OCI-LY7 (cell line): ENCODE measurements at regions not wholly inside any gene's neighbourhood (a gene's known extent, or its start where the extent isn't known, plus 50 kb on each side); places are given as distances from the start of the nearest gene placed in this dataset.

Experiments used
- BruUV-seq: library from RNA; stranded (reverse); fragments of 400-500 nt; replicated peaks from 2 replicates; lab custom pipeline; 2021; lab: Mats Ljungman, UMichigan
- CTCF ChIA-PET: fragments of 300-600 bp; sonication (Branson Sonifier 250); formaldehyde crosslinking; loops from one replicate; lab custom pipeline; 2022; ENCODE audit warnings: antibody characterized with exemption; ENCODE audit not compliant: unreplicated experiment; lab: Charles Lee
- POLR2A ChIA-PET: fragments of 300-600 bp; sonication (Branson Sonifier 250); formaldehyde crosslinking; loops from one replicate; lab custom pipeline; 2022; ENCODE audit warnings: antibody characterized with exemption; lab: Charles Lee
- DNase-seq: peaks from one replicate; pipeline ENCODE4 v3.0.0-alpha.2; 2015; ENCODE audit warnings: low spot score
- H2AFZ ChIP-seq: fragments of 200-600 bp; sonication (generic), shearing (Covaris generic); 2 replicates; pipeline ENCODE4 v1.6.1; 2014; ENCODE audit warnings: mild to moderate bottlenecking, antibody characterized with exemption, low read length, moderate library complexity
- H3K27ac ChIP-seq: fragments of 200-600 bp; sonication (generic); 2 replicates; pipeline ENCODE4 v1.5.1; 2014; ENCODE audit warnings: mixed run types, low read depth, mild to moderate bottlenecking, moderate library complexity, low read length, inconsistent platforms; ENCODE audit not compliant: poor library complexity, severe bottlenecking
- H3K36me3 ChIP-seq: fragments of 200-600 bp; sonication (generic); 2 replicates; pipeline ENCODE4 v1.6.1; 2014; ENCODE audit warnings: mild to moderate bottlenecking, antibody characterized with exemption, low read length, moderate library complexity, mixed read lengths; ENCODE audit not compliant: insufficient read depth
- H3K4me1 ChIP-seq: fragments of 200-600 bp; sonication (generic); 2 replicates; pipeline ENCODE4 v1.5.1; 2014; ENCODE audit warnings: mild to moderate bottlenecking, low read length; ENCODE audit not compliant: insufficient read depth, poor library complexity, severe bottlenecking
- H3K4me2 ChIP-seq: fragments of 200-600 bp; sonication (generic); 2 replicates; pipeline ENCODE4 v1.6.1; 2014; ENCODE audit warnings: mild to moderate bottlenecking, low read length
- H3K4me3 ChIP-seq: fragments of 200-600 bp; sonication (generic); 2 replicates; pipeline ENCODE4 v1.5.1; 2014; ENCODE audit warnings: mild to moderate bottlenecking, low read depth, low read length; ENCODE audit not compliant: poor library complexity, severe bottlenecking
- H3K79me2 ChIP-seq: fragments of 200-600 bp; sonication (generic); 2 replicates; pipeline ENCODE4 v1.6.1; 2016; ENCODE audit warnings: low read depth, mild to moderate bottlenecking, low read length, moderate library complexity, mixed read lengths; ENCODE audit not compliant: insufficient read depth
- H3K9me2 ChIP-seq: fragments of 200-600 bp; sonication (generic); 2 replicates; pipeline ENCODE4 v1.6.1; 2016; ENCODE audit warnings: mild to moderate bottlenecking, low read length, mixed read lengths; ENCODE audit not compliant: insufficient read depth
- H3K9me3 ChIP-seq: fragments of 200-600 bp; sonication (generic); 2 replicates; pipeline ENCODE4 v1.6.1; 2014; ENCODE audit warnings: mild to moderate bottlenecking, mixed run types, low read length, mixed read lengths
- H4K20me1 ChIP-seq: fragments of 200-600 bp; sonication (generic); 2 replicates; pipeline ENCODE4 v1.6.1; 2014; ENCODE audit warnings: mild to moderate bottlenecking, antibody characterized with exemption, low read length, moderate library complexity, mixed read lengths; ENCODE audit not compliant: insufficient read depth
- CTCF ChIP-seq: fragments of 200-600 bp; sonication (generic); conservative IDR thresholded peaks from 2 replicates; pipeline ENCODE4 v1.5.1; 2014; ENCODE audit warnings: mild to moderate bottlenecking, antibody characterized with exemption, low read length, moderate library complexity, mixed read lengths
- EZH2phosphoT487 ChIP-seq: fragments of 200-600 bp; sonication (generic); IDR thresholded peaks from 2 replicates; pipeline ENCODE4 v1.6.1; 2018; ENCODE audit warnings: low read depth, borderline replicate concordance, mild to moderate bottlenecking, mixed run types, antibody characterized with exemption, low read length, moderate library complexity, mixed read lengths
- intact Hi-C: fragments of 100-400 bp; cut with micrococcal nuclease; formaldehyde crosslinking; loops from one replicate; pipeline ENCODE4 v1.10.0; 2022; ENCODE audit not compliant: unreplicated experiment

- no peaks in the 10 kb centered on the region for H3K79me2 ChIP-seq
- H3K36me3 ChIP-seq: no peaks in the 10 kb centered on the region
- no peak overlapping the region for H2AFZ ChIP-seq
- H3K4me1 ChIP-seq: no peaks in the 10 kb centered on the region
- no peak for TF ChIP-seq CTCF
- no peak for TF ChIP-seq EZH2phosphoT487
- H3K27ac ChIP-seq: no peak overlapping the region
- POLR2A ChIA-PET: no interaction called here
- no TSS peak for BruUV-seq
- no peak overlapping the region for H3K4me3 ChIP-seq
- CTCF ChIA-PET: no interaction called here
- intact Hi-C loops: no loop called here
- DNase-seq: no peak
- H4K20me1 ChIP-seq: no peaks in the 10 kb centered on the region
- no peak overlapping the region for H3K4me2 ChIP-seq
- no peaks in the 10 kb centered on the region for H3K9me3 ChIP-seq
- H3K9me2 ChIP-seq: no peaks in the 10 kb centered on the region
Measured at GRCh38 chr18:22091341-22091740, 78.0 kb upstream of the GATA6 start.

GRCh38 chr18:22093731-22094357, 75.5 kb upstream of the GATA6 start:
- no peak overlapping the region for H3K4me2 ChIP-seq
- no peaks in the 10 kb centered on the region for H3K9me2 ChIP-seq
- no peak for DNase-seq
- H3K79me2 ChIP-seq: no peaks in the 10 kb centered on the region
- H3K4me1 ChIP-seq: no peaks in the 10 kb centered on the region
- BruUV-seq: no TSS peak
- no peaks in the 10 kb centered on the region for H3K36me3 ChIP-seq
- no peak overlapping the region for H2AFZ ChIP-seq
- no peak overlapping the region for H3K4me3 ChIP-seq
- no peaks in the 10 kb centered on the region for H3K9me3 ChIP-seq
- ChIA-PET CTCF (no interaction called here), POLR2A (interaction anchor here (0.5 kb wide), 1 partner anchor 68 kb away, joined by 3 read pairs; no protein-coding TSS in a partner anchor)
- no peaks in the 10 kb centered on the region for H4K20me1 ChIP-seq
- no peak overlapping the region for H3K27ac ChIP-seq
- no peak for TF ChIP-seq CTCF
- TF ChIP-seq EZH2phosphoT487: no peak
- intact Hi-C loops: no loop called here

GRCh38 chr18:22094358-22094734, 75.0 kb upstream of the GATA6 start:
- Histone ChIP-seq H3K9me2 (no peaks in the 10 kb centered on the region), H4K20me1 (no peaks in the 10 kb centered on the region), H3K36me3 (no peaks in the 10 kb centered on the region), H3K9me3 (no peaks in the 10 kb centered on the region), H3K4me1 (no peaks in the 10 kb centered on the region), H3K4me2 (no peak overlapping the region), H3K27ac (no peak overlapping the region), H3K79me2 (no peaks in the 10 kb centered on the region), H3K4me3 (no peak overlapping the region), H2AFZ (no peak overlapping the region)
- no TSS peak for BruUV-seq
- ChIA-PET POLR2A (no interaction called here), CTCF (no interaction called here)
- no peak for TF ChIP-seq EZH2phosphoT487
- no peak for TF ChIP-seq CTCF
- intact Hi-C loops: no loop called here
- DNase-seq: no peak
